NT2/D1 (cell line): ENCODE measurements at regions not wholly inside any gene's neighbourhood (a gene's known extent, or its start where the extent isn't known, plus 50 kb on each side); places are given as distances from the start of the nearest gene placed in this dataset.

Source experiments
- SUZ12 ChIP-seq: IDR thresholded peaks from 2 replicates; pipeline ENCODE4 v1.6.1; 2011; ENCODE audit not compliant: insufficient read length, insufficient read depth; ENCODE audit errors: extremely low read depth
- YY1 ChIP-seq: IDR thresholded peaks from 2 replicates; pipeline ENCODE4 v1.6.1; 2011; ENCODE audit not compliant: insufficient read length, insufficient read depth
- ZNF274 ChIP-seq: IDR thresholded peaks from 2 replicates; pipeline ENCODE4 v1.6.1; 2011; ENCODE audit warnings: mild to moderate bottlenecking, low read depth, low read length

- TF ChIP-seq ZNF274 (no peak), YY1 (no peak), SUZ12 (no peak)
Observed at GRCh38 chr3:43862470-43862869, 171.7 kb downstream of the ABHD5 start.
